GM12875 (cell line): ENCODE measurements at regions not wholly inside any gene's neighbourhood (a gene's known extent, or its start where the extent isn't known, plus 50 kb on each side); places are given as distances from the start of the nearest gene placed in this dataset.

Source experiments
- H3K4me3 ChIP-seq: one replicate; pipeline ENCODE4 v1.5.1; 2011; ENCODE audit warnings: low read depth, low read length, control low read depth
- TF ChIP-seq, protein P1 (sequence below): IDR thresholded peaks from 2 replicates; pipeline ENCODE4 v1.5.1; 2011; ENCODE audit warnings: low read depth, mild to moderate bottlenecking, control low read depth, inconsistent platforms, low read length, moderate library complexity, borderline replicate concordance; ENCODE audit not compliant: insufficient read depth

DNA sequence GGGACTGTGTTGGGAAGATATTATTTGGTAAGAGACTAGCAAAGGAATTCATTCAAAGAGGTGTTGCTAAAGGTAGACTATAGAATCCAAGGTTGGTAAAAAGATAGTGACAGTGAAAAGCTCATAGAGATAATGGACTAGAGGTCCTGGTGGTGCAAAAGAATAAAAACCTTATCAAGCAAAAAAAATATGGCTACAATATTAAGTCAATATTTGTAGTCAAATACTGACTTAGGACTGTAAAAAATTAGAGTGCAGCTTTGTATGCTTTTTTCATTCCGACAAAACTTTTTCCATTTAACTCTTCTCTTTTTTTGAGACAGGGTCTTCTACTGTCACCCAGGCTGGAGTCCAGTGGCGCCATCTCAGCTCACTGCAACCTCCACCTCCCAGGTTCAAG, 444.0 kb upstream of the AGTR1 start:
- TF ChIP-seq, protein P1, sequence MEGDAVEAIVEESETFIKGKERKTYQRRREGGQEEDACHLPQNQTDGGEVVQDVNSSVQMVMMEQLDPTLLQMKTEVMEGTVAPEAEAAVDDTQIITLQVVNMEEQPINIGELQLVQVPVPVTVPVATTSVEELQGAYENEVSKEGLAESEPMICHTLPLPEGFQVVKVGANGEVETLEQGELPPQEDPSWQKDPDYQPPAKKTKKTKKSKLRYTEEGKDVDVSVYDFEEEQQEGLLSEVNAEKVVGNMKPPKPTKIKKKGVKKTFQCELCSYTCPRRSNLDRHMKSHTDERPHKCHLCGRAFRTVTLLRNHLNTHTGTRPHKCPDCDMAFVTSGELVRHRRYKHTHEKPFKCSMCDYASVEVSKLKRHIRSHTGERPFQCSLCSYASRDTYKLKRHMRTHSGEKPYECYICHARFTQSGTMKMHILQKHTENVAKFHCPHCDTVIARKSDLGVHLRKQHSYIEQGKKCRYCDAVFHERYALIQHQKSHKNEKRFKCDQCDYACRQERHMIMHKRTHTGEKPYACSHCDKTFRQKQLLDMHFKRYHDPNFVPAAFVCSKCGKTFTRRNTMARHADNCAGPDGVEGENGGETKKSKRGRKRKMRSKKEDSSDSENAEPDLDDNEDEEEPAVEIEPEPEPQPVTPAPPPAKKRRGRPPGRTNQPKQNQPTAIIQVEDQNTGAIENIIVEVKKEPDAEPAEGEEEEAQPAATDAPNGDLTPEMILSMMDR = no peak
- no peak overlapping the region for H3K4me3 ChIP-seq

DNA sequence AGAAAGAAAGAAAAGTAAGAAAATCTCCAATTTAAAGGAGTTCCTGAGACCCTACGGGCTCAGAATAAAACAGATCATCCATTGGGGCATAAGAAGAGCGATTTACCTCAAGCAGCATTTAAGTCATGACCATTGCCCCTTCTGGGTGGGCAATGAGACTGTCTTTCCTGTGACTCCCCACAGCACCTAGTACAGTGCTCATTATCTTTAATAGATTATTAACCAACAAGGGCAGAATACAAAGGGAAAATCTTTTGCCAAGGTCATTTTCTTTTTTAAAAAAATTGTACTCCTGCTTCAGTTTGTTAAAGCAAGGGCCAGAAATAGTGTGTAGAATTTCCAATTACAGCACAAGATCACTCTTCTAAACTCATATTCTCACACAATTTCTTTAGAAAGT, 443.3 kb upstream of the AGTR1 start:
- TF ChIP-seq, protein P1 = no peak

DNA sequence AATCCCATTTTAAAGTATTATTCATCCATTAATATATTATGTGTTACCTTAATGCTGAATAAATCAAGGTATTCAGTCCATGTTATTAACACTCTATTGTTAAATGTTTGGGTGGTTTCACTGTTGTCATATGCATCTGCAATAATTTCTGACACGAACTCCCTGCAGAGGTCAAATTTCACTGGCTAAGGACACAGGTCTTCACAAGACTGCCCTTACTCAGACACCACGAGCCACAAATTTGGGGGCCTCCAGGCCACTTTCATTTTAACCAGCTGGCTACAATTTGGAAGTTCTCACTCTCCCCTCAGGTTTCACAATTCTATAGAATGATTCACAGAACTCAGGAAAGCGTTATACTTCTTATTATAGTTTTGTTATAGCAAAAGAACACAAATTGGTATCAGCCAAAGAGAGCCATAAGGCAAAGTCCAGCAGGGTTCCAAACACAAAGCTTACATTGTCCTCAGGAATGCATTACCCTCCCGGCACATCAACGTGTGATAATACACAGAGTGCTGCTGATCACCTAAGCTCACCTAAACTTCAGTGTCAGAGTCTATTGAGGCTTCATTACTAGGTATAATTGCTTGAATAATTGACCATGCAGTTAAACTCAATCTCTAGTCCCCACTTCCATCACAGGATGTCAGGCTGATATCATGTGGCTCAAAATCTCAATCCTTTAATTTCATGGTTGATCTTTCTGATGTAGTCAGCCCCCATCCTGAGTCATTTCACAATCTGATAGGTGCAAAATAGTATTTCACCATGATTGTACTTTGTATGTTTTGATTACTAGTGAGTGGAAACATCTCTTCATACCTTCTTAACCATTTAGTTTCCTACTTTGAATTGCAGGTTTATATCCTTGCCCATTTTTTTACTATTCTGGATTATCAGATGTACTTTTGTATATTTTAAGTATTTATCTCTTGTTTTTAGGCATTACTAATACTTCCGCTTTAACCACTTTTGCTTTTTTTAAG, 441.4 kb upstream of the AGTR1 start:
- no peak overlapping the region for H3K4me3 ChIP-seq
- TF ChIP-seq, protein P1 = no peak

More for the DNA sequence above, 443.3 kb upstream of the AGTR1 start:
- no peak overlapping the region for H3K4me3 ChIP-seq

DNA sequence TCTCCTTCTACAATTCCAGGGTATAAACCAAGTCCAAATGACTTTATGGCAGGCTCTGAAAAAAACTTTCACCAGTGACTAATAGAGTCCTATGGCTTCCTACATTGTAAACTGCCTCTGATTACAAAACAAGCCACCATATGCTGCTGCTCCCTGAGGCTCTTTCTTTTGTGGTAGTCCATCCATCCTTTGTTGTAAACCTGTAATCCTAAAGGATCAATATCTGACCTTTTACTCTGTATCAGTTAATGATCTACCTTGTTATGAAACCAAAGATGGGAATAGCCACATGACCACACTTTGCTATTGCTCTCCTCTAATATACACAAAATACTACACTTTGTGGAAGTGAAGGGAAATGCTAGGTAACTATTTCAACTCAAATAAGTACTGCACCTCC, 434.7 kb upstream of the AGTR1 start:
- H3K4me3 ChIP-seq = no peak overlapping the region
- TF ChIP-seq, protein P1 = no peak

DNA sequence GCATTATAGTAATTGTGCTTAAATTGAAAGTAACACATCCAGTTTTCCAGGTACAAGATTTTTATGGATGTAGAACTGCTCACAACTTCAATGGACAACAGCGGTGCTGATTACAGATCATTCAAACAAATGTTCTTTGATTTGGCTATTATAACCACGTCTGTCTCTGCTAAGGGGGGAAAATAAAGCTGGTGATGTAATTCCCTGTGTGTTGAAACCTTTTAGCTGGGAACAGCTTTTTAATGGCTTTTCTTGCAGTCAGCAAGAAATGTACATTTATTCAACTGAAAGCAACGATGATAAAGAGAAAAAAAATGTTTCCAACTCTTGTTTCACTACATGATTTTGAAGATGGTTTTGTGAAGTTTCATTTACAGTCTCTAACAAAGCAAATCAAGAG, 431.9 kb upstream of the AGTR1 start:
- TF ChIP-seq, protein P1 = no peak
- H3K4me3 ChIP-seq = no peak overlapping the region

DNA sequence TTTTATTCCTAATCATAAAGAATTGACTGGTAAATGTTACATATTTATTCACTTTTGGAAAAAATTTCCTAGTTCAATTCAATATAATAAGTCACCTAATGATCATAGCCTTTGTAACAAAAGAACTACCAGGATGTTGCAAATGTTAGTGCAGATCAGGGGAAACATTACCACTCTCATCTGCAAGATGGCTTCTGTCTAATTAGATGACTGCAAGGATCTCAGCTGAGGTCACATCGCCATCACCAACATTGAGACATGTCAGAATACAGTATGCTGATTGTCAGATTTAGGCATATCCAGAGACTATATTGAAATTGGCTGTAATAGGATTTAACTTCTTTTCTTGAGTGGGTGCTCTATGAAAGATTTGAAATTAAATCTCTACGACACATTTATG, 431.4 kb upstream of the AGTR1 start:
- TF ChIP-seq, protein P1 = no peak

DNA sequence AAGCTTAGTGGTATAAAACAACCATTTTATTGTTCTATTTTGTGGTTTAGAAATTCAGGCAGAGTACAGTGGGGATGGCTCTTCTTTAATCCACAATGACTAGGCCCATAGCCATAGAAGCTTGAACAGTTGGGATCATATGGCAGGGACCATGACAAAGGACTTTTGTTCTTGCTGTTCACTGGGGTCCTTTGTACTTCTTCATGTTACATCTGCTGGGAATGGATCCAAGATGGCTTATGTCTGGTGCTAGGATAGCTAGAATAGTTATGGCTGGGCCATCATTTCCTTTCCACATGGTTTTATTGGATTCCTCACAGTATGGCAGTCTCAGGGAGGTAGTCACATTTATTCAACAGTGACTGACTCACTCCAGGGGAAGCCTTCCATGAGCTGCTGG, 427.9 kb upstream of the AGTR1 start:
- TF ChIP-seq, protein P1 = no peak
- no peak overlapping the region for H3K4me3 ChIP-seq

More for the DNA sequence above, 431.4 kb upstream of the AGTR1 start:
- no peak overlapping the region for H3K4me3 ChIP-seq
